ENCODE measurements at regions not wholly inside any gene's neighbourhood (a gene's known extent, or its start where the extent isn't known, plus 50 kb on each side); places are given as distances from the start of the nearest gene placed in this dataset.
"Not testable (repeated sequence)": the region's sequence is repeated elsewhere in the genome, so short reads cannot be mapped to it uniquely, and the experiment has no call there.

- DNase-seq (ENCODE audit: low spot score in 2 of 2); H3K4me1 Mint-ChIP-seq; ATAC-seq (replicated peaks; ENCODE audit: extremely low read depth, poor library complexity, severe bottlenecking); H3K9me3 Mint-ChIP-seq; H3K4me3 Mint-ChIP-seq; H3K27ac Mint-ChIP-seq (ENCODE audit: low read depth); H3K36me3 Mint-ChIP-seq (ENCODE audit: insufficient read depth): not testable (repeated sequence)
- peaks cover 13% of the 10 kb centered on the region for H3K27me3 Mint-ChIP-seq
Measured at GRCh38 chr3:75394562-75395360, 269.4 kb upstream of the FRG2C start.

- Mint-ChIP-seq H3K27me3 (peaks cover 13% of the 10 kb centered on the region), H3K27ac (ENCODE audit: low read depth) (no peak overlapping the region), H3K9me3 (no peaks in the 10 kb centered on the region), H3K36me3 (ENCODE audit: insufficient read depth) (no peaks in the 10 kb centered on the region), H3K4me3 (no peak overlapping the region), H3K4me1 (no peaks in the 10 kb centered on the region)
- DNase-seq (ENCODE audit: low spot score in 2 of 2) (no peak), ATAC-seq (replicated peaks; ENCODE audit: extremely low read depth, poor library complexity, severe bottlenecking) (no peak)
Measured at GRCh38 chr3:75395580-75396315, 268.4 kb upstream of the FRG2C start.

- Mint-ChIP-seq H3K27ac (ENCODE audit: low read depth) (no peak overlapping the region), H3K4me3 (no peak overlapping the region), H3K4me1 (no peaks in the 10 kb centered on the region), H3K27me3 (peaks cover 13% of the 10 kb centered on the region), H3K9me3 (no peaks in the 10 kb centered on the region), H3K36me3 (ENCODE audit: insufficient read depth) (no peaks in the 10 kb centered on the region)
- DNase-seq (ENCODE audit: low spot score in 2 of 2) (no peak), ATAC-seq (replicated peaks; ENCODE audit: extremely low read depth, poor library complexity, severe bottlenecking) (no peak)
Measured at GRCh38 chr3:75396316-75396802, 267.8 kb upstream of the FRG2C start.

- not testable (repeated sequence) for H3K36me3 Mint-ChIP-seq (ENCODE audit: insufficient read depth); H3K4me3 Mint-ChIP-seq; H3K4me1 Mint-ChIP-seq; H3K9me3 Mint-ChIP-seq; H3K27ac Mint-ChIP-seq (ENCODE audit: low read depth); ATAC-seq (replicated peaks; ENCODE audit: extremely low read depth, poor library complexity, severe bottlenecking); DNase-seq (ENCODE audit: low spot score in 2 of 2)
- peaks cover 13% of the 10 kb centered on the region for H3K27me3 Mint-ChIP-seq
Measured at GRCh38 chr3:75397486-75397885, 266.6 kb upstream of the FRG2C start.

- H3K4me3 Mint-ChIP-seq; H3K9me3 Mint-ChIP-seq; H3K27ac Mint-ChIP-seq (ENCODE audit: low read depth); H3K27me3 Mint-ChIP-seq; ATAC-seq (replicated peaks; ENCODE audit: extremely low read depth, poor library complexity, severe bottlenecking): not testable (repeated sequence)
- DNase-seq (ENCODE audit: low spot score in 2 of 2): peak in 1 of 2 donors; percentile 28
- H3K36me3 Mint-ChIP-seq (ENCODE audit: insufficient read depth): peaks cover 11% of the 10 kb centered on the region
- H3K4me1 Mint-ChIP-seq: peaks cover 10% of the 10 kb centered on the region
Measured at GRCh38 chr3:75422101-75422945, 241.8 kb upstream of the FRG2C start.

- H3K27ac Mint-ChIP-seq (ENCODE audit: low read depth); DNase-seq (ENCODE audit: low spot score in 2 of 2); ATAC-seq (replicated peaks; ENCODE audit: extremely low read depth, poor library complexity, severe bottlenecking); H3K4me3 Mint-ChIP-seq; H3K9me3 Mint-ChIP-seq; H3K27me3 Mint-ChIP-seq: not testable (repeated sequence)
- Mint-ChIP-seq H3K4me1 (peaks cover 16% of the 10 kb centered on the region), H3K36me3 (ENCODE audit: insufficient read depth) (peaks cover 17% of the 10 kb centered on the region)
Measured at GRCh38 chr3:75425379-75425778, 238.7 kb upstream of the FRG2C start.

GRCh38 chr3:75427486-75427885, 236.6 kb upstream of the FRG2C start:
- not testable (repeated sequence) for H3K27me3 Mint-ChIP-seq; H3K27ac Mint-ChIP-seq (ENCODE audit: low read depth); DNase-seq (ENCODE audit: low spot score in 2 of 2); H3K4me3 Mint-ChIP-seq; H3K9me3 Mint-ChIP-seq; H3K4me1 Mint-ChIP-seq; ATAC-seq (replicated peaks; ENCODE audit: extremely low read depth, poor library complexity, severe bottlenecking)
- peaks cover 18% of the 10 kb centered on the region for H3K36me3 Mint-ChIP-seq (ENCODE audit: insufficient read depth)

GRCh38 chr3:75427906-75428305, 236.2 kb upstream of the FRG2C start:
- not testable (repeated sequence) for H3K27me3 Mint-ChIP-seq; H3K27ac Mint-ChIP-seq (ENCODE audit: low read depth); H3K4me3 Mint-ChIP-seq; ATAC-seq (replicated peaks; ENCODE audit: extremely low read depth, poor library complexity, severe bottlenecking); H3K4me1 Mint-ChIP-seq; H3K9me3 Mint-ChIP-seq; DNase-seq (ENCODE audit: low spot score in 2 of 2)
- peaks cover 17% of the 10 kb centered on the region for H3K36me3 Mint-ChIP-seq (ENCODE audit: insufficient read depth)

- peaks cover 14% of the 10 kb centered on the region for H3K36me3 Mint-ChIP-seq (ENCODE audit: insufficient read depth)
- peak; percentile 21 to 31 for DNase-seq (ENCODE audit: low spot score in 2 of 2)
- H3K4me1 Mint-ChIP-seq: peaks cover 19% of the 10 kb centered on the region
- H3K4me3 Mint-ChIP-seq; H3K9me3 Mint-ChIP-seq; H3K27ac Mint-ChIP-seq (ENCODE audit: low read depth); ATAC-seq (replicated peaks; ENCODE audit: extremely low read depth, poor library complexity, severe bottlenecking); H3K27me3 Mint-ChIP-seq: not testable (repeated sequence)
Measured at GRCh38 chr3:75429561-75430220, 234.4 kb upstream of the FRG2C start.

- not testable (repeated sequence) for H3K4me3 Mint-ChIP-seq; H3K9me3 Mint-ChIP-seq; ATAC-seq (replicated peaks; ENCODE audit: extremely low read depth, poor library complexity, severe bottlenecking); H3K27ac Mint-ChIP-seq (ENCODE audit: low read depth); DNase-seq (ENCODE audit: low spot score in 2 of 2); H3K27me3 Mint-ChIP-seq
- Mint-ChIP-seq H3K36me3 (ENCODE audit: insufficient read depth) (peaks cover 14% of the 10 kb centered on the region), H3K4me1 (peaks cover 19% of the 10 kb centered on the region)
Measured at GRCh38 chr3:75430406-75430805, 233.7 kb upstream of the FRG2C start.

- H3K27me3 Mint-ChIP-seq; H3K27ac Mint-ChIP-seq (ENCODE audit: low read depth): not testable (repeated sequence)
Measured at GRCh38 chr3:75431120-75431519, 233.0 kb upstream of the FRG2C start.

GRCh38 chr3:75432466-75432865, 231.7 kb upstream of the FRG2C start:
- H3K27ac Mint-ChIP-seq (ENCODE audit: low read depth); H3K9me3 Mint-ChIP-seq; DNase-seq (ENCODE audit: low spot score in 2 of 2); ATAC-seq (replicated peaks; ENCODE audit: extremely low read depth, poor library complexity, severe bottlenecking); H3K4me3 Mint-ChIP-seq; H3K27me3 Mint-ChIP-seq: not testable (repeated sequence)
- Mint-ChIP-seq H3K4me1 (peaks cover 24% of the 10 kb centered on the region), H3K36me3 (ENCODE audit: insufficient read depth) (peaks cover 11% of the 10 kb centered on the region)

More at GRCh38 chr3:75431120-75431519, 233.0 kb upstream of the FRG2C start:
- not testable (repeated sequence) for H3K4me3 Mint-ChIP-seq; ATAC-seq (replicated peaks; ENCODE audit: extremely low read depth, poor library complexity, severe bottlenecking); DNase-seq (ENCODE audit: low spot score in 2 of 2); H3K9me3 Mint-ChIP-seq
- H3K4me1 Mint-ChIP-seq: peaks cover 20% of the 10 kb centered on the region
- peaks cover 11% of the 10 kb centered on the region for H3K36me3 Mint-ChIP-seq (ENCODE audit: insufficient read depth)
